GM18520 (cell line): ENCODE measurements at regions not wholly inside any gene's neighbourhood (a gene's known extent, or its start where the extent isn't known, plus 50 kb on each side); places are given as distances from the start of the nearest gene placed in this dataset.

ENCODE experiments used
- ATAC-seq: cut with Tn5 transposase; IDR thresholded peaks from one replicate; pipeline ENCODE4 v1.9.1; 2021; ENCODE audit not compliant: unreplicated experiment

- ATAC-seq: no peak
Observed at GRCh38 chr10:125283836-125284614, 123.7 kb upstream of the CTBP2 start.

- no peak for ATAC-seq
Observed at GRCh38 chr10:125283191-125283835, 123.0 kb upstream of the CTBP2 start.

- no peak for ATAC-seq
Observed at GRCh38 chr10:125281091-125281490, 120.7 kb upstream of the CTBP2 start.

- no peak for ATAC-seq
Observed at GRCh38 chr10:125276133-125276532, 115.8 kb upstream of the CTBP2 start.

- no peak for ATAC-seq
Observed at GRCh38 chr10:125274961-125275360, 114.6 kb upstream of the CTBP2 start.

- no peak for ATAC-seq
Observed at GRCh38 chr10:125273023-125273422, 112.7 kb upstream of the CTBP2 start.

GRCh38 chr10:125269716-125270115 is 109.4 kb upstream of the CTBP2 start:
- ATAC-seq: no peak

- no peak for ATAC-seq
Observed at GRCh38 chr10:125266966-125267365, 106.6 kb upstream of the CTBP2 start.

- no peak for ATAC-seq
Observed at GRCh38 chr10:125266541-125266940, 106.2 kb upstream of the CTBP2 start.

- no peak for ATAC-seq
Observed at GRCh38 chr10:125265579-125265955, 105.2 kb upstream of the CTBP2 start.

- no peak for ATAC-seq
Observed at GRCh38 chr10:125264757-125265578, 104.6 kb upstream of the CTBP2 start.

- ATAC-seq: no peak
Observed at GRCh38 chr10:125264091-125264490, 103.7 kb upstream of the CTBP2 start.

- no peak for ATAC-seq
Observed at GRCh38 chr10:125263551-125263950, 103.2 kb upstream of the CTBP2 start.

GRCh38 chr10:125262920-125263319 is 102.6 kb upstream of the CTBP2 start:
- no peak for ATAC-seq

- no peak for ATAC-seq
Observed at GRCh38 chr10:125262409-125262808, 102.0 kb upstream of the CTBP2 start.

GRCh38 chr10:125261491-125262186 is 101.3 kb upstream of the CTBP2 start:
- no peak for ATAC-seq

- no peak for ATAC-seq
Observed at GRCh38 chr10:125260260-125260659, 99.9 kb upstream of the CTBP2 start.

- ATAC-seq: no peak
Observed at GRCh38 chr10:125259651-125260050, 99.3 kb upstream of the CTBP2 start.

- ATAC-seq: no peak
Observed at GRCh38 chr10:125258676-125259075, 98.3 kb upstream of the CTBP2 start.

- no peak for ATAC-seq
Observed at GRCh38 chr10:125257521-125258108, 97.3 kb upstream of the CTBP2 start.

GRCh38 chr10:125256026-125256425 is 95.7 kb upstream of the CTBP2 start:
- no peak for ATAC-seq
